ENCODE measurements at regions not wholly inside any gene's neighbourhood (a gene's known extent, or its start where the extent isn't known, plus 50 kb on each side); places are given as distances from the start of the nearest gene placed in this dataset.
"Not testable (repeated sequence)": the region's sequence is repeated elsewhere in the genome, so short reads cannot be mapped to it uniquely, and the experiment has no call there.

DNA sequence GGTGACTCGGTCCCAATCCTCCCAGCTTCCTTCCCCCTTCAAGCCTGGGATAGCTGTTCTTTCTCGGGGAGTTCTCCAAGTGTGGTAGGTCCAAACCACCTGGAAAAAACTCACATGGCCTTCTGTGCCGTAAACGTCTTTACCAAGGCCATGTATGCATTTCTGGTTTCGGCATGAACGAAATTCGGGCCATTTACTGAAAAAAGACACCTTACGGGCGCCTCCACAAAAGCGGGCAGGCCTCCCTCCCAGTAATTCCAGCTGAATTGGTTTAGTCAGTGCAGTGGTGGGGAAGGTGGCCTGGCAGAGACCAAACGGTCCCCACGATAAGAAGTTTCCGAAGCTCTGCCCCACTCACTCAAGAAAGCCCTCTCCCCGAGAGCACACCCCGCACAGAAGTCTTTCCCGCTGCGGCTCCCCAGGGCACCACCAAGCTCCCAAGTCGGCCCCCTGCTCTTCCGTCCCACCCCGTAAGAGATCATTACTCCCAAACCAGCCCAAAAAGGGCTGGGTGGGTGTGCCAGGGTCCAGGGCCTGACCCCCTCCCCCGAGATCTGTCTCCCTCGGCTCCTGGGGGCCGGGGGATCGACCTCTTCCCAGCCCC is 86.3 kb upstream of the MELK start:
- ATAC-seq (ENCODE audit: low read depth) (no peak), DNase-seq (ENCODE audit: low spot score in 2 of 2) (no peak)
- Mint-ChIP-seq H3K36me3 (no peaks in the 10 kb centered on the region), H3K27ac (peak overlapping the region; percentile 13), H3K4me1 (peaks cover 37% of the 10 kb centered on the region), H3K4me3 (peak overlapping the region; percentile 80), H3K9me3 (no peaks in the 10 kb centered on the region), H3K27me3 (no peaks in the 10 kb centered on the region)

DNA sequence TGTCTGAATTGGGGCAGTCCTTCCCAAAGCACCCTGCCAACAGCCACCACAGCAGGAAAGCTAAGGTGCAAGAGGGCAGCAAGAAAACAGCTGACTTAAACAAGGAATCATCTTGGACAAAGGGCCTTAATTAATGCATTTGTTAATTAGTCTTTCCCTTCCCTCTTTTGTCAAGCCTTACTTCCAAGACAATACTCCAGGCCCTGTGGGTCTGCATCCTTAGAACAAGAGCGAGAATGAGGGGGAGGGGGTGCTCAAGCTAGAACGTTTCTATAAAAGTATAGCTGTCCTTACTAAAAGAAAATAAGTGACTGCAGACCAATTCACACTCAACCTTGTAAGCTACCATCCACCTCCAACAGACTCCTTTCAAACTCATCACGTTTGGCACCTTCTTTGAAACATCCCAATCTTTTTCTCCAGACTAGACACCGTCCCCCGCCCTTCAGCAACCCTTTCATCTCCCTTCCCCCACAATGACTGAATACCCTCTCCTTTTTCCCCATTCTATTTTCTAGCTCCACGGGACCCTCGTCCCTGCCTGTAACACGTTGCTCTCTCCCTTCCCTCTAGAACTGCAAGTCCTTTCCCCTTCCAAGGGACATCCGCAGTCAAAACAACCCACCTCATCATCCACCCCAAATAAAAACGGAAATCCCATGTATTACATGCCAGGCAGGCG is 85.7 kb upstream of the RNF38 start:
- H3K27me3 Mint-ChIP-seq = no peaks in the 10 kb centered on the region
- peak overlapping the region; percentile 80 for H3K4me3 Mint-ChIP-seq
- DNase-seq (ENCODE audit: low spot score in 2 of 2) (no peak), ATAC-seq (ENCODE audit: low read depth) (no peak)
- no peaks in the 10 kb centered on the region for H3K36me3 Mint-ChIP-seq
- peaks cover 40% of the 10 kb centered on the region for H3K4me1 Mint-ChIP-seq
- H3K9me3 Mint-ChIP-seq = no peaks in the 10 kb centered on the region
- peak overlapping the region; percentile 13 for H3K27ac Mint-ChIP-seq

DNA sequence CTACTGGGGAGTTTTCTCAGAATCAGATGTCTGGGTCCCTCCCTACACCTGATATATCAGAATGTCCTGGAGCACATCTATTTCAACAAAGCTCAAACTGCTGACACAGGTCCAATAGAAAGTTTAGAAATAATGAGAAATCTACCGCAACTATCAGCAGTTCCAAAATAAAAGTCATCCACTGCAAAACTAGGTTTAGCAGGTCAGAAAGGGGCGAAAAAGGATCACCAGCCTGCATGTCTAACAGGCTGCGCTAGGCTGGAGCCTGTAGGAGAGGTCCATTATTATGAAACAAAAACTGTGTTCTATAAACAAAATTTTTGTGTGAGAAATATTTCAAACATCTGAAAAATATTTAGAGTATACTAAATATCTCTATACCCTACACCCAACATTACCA is 84.1 kb upstream of the RNF38 start:
- H3K27ac Mint-ChIP-seq = no peak overlapping the region
- DNase-seq (ENCODE audit: low spot score in 2 of 2) = no peak
- no peaks in the 10 kb centered on the region for H3K9me3 Mint-ChIP-seq
- peaks cover 42% of the 10 kb centered on the region for H3K4me1 Mint-ChIP-seq
- no peak for ATAC-seq (ENCODE audit: low read depth)
- no peak overlapping the region for H3K4me3 Mint-ChIP-seq
- H3K36me3 Mint-ChIP-seq = no peaks in the 10 kb centered on the region
- H3K27me3 Mint-ChIP-seq = no peaks in the 10 kb centered on the region

DNA sequence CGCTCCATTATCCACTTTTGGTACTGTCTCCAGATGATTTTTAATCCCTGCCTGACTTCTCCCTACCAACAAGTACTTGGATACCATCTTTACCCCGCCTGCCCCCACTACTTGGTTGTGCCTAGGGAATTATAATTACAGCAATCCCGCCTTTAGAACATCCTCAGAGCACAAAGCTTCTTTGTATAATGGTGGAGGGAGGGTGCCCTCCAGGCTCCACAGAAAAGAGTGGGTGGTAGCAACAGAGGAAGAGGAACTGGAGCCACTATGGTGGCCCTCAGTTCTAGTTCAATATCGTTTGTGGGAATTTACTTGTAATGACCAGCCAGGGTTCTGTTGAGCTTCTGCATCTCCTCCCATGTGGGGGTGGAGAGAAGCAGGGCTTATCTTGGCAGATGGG is 79.0 kb upstream of the RNF38 start:
- ATAC-seq (ENCODE audit: low read depth) = no peak
- Mint-ChIP-seq H3K27ac (peak overlapping the region; percentile 25), H3K27me3 (no peaks in the 10 kb centered on the region), H3K4me1 (peaks cover 19% of the 10 kb centered on the region), H3K4me3 (no peak overlapping the region), H3K36me3 (no peaks in the 10 kb centered on the region), H3K9me3 (no peaks in the 10 kb centered on the region)
- DNase-seq (ENCODE audit: low spot score in 2 of 2) = no peak

DNA sequence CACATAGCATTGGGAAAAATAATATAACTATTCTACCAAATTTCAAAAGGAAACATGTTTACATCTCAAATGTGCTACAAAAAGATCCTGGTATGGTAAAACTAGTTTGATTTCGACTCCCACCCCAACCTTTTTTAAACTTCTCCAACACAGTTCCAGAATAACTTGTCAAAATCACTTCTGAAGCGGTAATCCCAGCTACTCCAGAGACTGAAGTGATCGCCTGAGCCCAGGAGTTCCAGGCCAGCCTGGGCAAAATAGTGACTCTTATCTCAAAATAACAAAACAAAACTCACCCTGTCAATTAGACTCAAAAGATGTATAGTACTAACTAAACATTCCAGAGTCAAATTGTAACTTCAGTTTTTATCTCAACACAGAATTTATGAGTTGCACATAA is 71.3 kb upstream of the RNF38 start:
- Mint-ChIP-seq H3K9me3 (no peaks in the 10 kb centered on the region), H3K27ac (peak overlapping the region; percentile 96), H3K27me3 (no peaks in the 10 kb centered on the region), H3K4me1 (peaks cover 26% of the 10 kb centered on the region), H3K36me3 (no peaks in the 10 kb centered on the region), H3K4me3 (peak overlapping the region; percentile 68)
- no peak for DNase-seq (ENCODE audit: low spot score in 2 of 2)
- no peak for ATAC-seq (ENCODE audit: low read depth)

DNA sequence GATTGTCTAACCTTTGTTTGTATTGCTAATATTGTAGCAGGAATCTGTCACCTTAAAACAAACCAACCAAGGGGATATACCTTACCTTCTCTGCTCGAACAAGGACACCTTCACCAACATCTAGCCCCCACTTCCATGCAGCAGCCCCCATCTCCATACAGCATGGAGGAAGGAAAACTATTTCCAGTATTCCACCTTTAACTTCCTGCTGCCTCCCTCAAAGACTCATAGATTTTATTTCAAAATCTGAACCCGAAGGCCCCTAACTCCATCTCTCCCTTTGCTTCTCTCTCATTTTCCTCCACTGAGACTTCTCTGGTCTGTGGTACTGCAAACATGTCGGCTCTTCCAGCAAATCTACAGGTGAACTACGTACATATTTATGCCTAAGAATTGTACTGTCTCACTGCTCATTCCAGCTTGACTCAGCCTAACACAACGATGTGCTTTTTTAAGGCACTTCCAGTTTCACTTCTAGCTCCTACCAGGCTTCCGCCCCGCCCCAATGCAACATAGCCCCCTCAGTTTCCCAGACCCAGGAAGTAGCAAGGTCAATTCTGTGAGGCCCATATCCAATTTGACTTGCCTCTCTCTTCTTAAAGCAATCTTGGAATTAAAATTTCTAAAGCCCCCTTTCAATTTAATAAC is 70.7 kb upstream of the RNF38 start:
- DNase-seq (ENCODE audit: low spot score in 2 of 2) (peak; percentile 41 to 45), ATAC-seq (ENCODE audit: low read depth) (peak; percentile 100)
- no peaks in the 10 kb centered on the region for H3K36me3 Mint-ChIP-seq
- H3K4me3 Mint-ChIP-seq = peak overlapping the region; percentile 93
- no peaks in the 10 kb centered on the region for H3K9me3 Mint-ChIP-seq
- peak overlapping the region; percentile 96 for H3K27ac Mint-ChIP-seq
- H3K27me3 Mint-ChIP-seq = no peaks in the 10 kb centered on the region
- H3K4me1 Mint-ChIP-seq = peaks cover 26% of the 10 kb centered on the region

DNA sequence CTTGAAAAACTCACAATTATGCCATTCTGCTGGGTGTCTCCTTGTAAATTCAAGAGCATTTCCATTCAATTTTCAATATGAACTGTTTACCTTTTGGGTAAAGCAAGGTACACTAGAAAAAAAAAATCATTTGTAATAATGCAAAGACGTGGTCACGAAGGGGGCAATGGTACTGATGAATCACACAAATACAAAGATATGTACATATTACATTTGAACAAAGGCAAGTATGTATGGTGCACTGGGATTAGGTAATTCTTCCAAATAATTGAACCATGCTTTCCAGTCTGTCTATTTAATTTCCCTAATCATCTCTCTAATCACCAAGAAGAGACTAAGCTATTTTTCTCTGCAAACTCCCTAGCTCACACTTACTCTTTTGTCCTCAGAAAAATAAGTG is 63.4 kb upstream of the RNF38 start:
- ATAC-seq (ENCODE audit: low read depth) (no peak), DNase-seq (ENCODE audit: low spot score in 2 of 2) (no peak)
- Mint-ChIP-seq H3K36me3 (peaks cover 12% of the 10 kb centered on the region), H3K27me3 (no peaks in the 10 kb centered on the region), H3K4me1 (peaks cover 27% of the 10 kb centered on the region), H3K9me3 (no peaks in the 10 kb centered on the region), H3K4me3 (no peak overlapping the region), H3K27ac (peak overlapping the region; percentile 30)

DNA sequence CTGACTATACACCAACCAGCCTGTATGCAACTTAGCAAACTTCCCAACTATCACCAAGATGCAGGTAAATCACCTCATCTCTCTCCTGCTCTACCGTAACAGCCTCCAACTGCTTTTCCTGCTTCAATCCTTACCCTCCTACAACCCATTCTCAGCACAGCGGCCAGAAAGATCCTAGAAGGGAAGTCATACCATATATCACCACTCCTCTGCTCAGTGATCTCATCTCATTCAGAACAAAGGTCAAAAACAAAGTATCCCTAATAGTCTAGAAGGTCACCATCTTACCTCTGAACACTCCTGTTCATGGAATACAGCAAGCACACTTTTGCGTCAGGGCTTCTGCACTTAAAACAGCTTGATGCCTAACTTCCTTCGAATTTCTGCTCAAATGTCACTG is 62.2 kb upstream of the RNF38 start:
- no peak overlapping the region for H3K4me3 Mint-ChIP-seq
- ATAC-seq (ENCODE audit: low read depth) = no peak
- H3K36me3 Mint-ChIP-seq = peaks cover 12% of the 10 kb centered on the region
- peak overlapping the region; percentile 30 for H3K27ac Mint-ChIP-seq
- no peaks in the 10 kb centered on the region for H3K9me3 Mint-ChIP-seq
- DNase-seq (ENCODE audit: low spot score in 2 of 2) = no peak
- no peaks in the 10 kb centered on the region for H3K27me3 Mint-ChIP-seq
- peaks cover 28% of the 10 kb centered on the region for H3K4me1 Mint-ChIP-seq

DNA sequence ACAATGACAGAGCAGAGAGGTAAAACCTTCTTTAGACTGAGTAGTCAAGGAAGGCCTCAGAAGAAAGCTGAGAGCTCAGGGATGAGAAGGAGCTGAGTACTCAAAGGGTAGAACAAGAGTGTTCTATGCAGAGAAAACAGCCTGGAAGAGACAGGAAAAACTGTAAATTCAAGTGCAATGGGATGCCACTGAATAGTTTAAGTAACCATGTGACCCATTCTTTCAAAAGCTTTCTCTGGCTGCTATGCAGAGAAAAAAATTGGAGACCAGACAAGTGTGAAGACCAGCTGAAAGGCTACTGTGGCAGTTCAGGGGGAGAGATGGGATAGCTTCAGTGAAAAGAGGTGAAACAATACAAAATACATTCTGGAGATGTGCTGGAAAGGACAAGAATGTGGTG is 61.3 kb upstream of the RNF38 start:
- no peak for ATAC-seq (ENCODE audit: low read depth)
- H3K9me3 Mint-ChIP-seq = no peaks in the 10 kb centered on the region
- no peak overlapping the region for H3K4me3 Mint-ChIP-seq
- peaks cover 12% of the 10 kb centered on the region for H3K36me3 Mint-ChIP-seq
- peak overlapping the region; percentile 30 for H3K27ac Mint-ChIP-seq
- H3K4me1 Mint-ChIP-seq = peaks cover 31% of the 10 kb centered on the region
- DNase-seq (ENCODE audit: low spot score in 2 of 2) = no peak
- H3K27me3 Mint-ChIP-seq = no peaks in the 10 kb centered on the region

DNA sequence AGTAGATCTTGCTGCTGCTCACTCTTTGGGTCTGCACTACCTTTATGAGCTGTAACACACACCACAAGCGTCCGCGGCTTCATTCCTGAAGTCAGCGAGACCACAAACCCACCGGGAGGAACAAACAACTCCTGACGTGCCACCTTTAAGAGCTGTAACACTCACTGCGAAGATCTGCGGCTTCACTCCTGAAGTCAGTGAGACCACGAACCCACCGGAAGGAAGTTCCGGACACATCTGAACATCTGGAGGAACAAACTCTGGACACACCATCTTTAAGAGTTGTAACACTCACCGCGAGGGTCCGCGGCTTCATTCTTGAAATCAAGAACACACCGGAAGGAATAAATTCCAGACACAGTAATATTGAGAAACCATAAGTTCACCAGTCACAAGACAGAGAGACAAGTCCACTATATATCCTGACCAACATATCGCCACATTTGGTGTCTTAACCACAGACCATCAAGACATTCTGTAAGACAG is 58.4 kb upstream of the RNF38 start:
- Mint-ChIP-seq H3K36me3 (peaks cover 12% of the 10 kb centered on the region), H3K27ac (peak overlapping the region; percentile 30), H3K4me3 (peak overlapping the region; percentile 81), H3K4me1 (peaks cover 31% of the 10 kb centered on the region)
- peak in 1 of 2 donors; percentile 4 for DNase-seq (ENCODE audit: low spot score in 2 of 2)
- not testable (repeated sequence) for H3K9me3 Mint-ChIP-seq, H3K27me3 Mint-ChIP-seq
- ATAC-seq (ENCODE audit: low read depth) = peak; percentile 21

DNA sequence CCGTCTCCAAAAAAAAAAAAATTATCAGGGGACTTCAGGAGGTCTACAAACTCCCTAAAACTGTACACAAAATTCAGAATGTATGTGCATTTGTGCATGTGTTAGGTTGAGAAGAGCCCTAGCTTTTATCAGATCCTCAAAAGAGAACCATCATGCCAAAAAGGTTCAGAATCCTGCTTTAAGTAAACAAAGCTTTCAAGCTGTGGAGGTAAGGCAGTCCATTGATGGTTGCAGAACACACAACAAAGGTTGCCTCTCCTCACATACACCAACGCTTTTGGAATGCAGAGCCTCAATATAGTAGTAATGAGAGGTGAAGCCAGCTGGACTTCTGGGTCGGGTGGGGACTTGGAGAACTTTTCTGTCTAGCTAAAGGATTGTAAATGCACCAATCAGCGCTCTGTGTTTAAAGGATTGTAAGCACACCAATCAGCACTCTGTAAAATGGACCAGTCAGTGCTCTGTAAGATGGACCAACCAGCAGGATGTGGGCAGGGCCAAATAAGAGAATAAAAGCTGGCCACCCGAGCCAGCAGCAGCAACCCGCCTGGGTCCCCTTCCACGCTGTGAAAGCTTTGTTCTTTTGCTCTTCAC is 57.9 kb upstream of the RNF38 start:
- ATAC-seq (ENCODE audit: low read depth) (peak; percentile 19), DNase-seq (ENCODE audit: low spot score in 2 of 2) (no peak)
- Mint-ChIP-seq H3K36me3 (peaks cover 9% of the 10 kb centered on the region), H3K27ac (peak overlapping the region; percentile 30), H3K4me1 (peaks cover 31% of the 10 kb centered on the region), H3K9me3 (no peaks in the 10 kb centered on the region), H3K4me3 (peak overlapping the region; percentile 81), H3K27me3 (no peaks in the 10 kb centered on the region)

DNA sequence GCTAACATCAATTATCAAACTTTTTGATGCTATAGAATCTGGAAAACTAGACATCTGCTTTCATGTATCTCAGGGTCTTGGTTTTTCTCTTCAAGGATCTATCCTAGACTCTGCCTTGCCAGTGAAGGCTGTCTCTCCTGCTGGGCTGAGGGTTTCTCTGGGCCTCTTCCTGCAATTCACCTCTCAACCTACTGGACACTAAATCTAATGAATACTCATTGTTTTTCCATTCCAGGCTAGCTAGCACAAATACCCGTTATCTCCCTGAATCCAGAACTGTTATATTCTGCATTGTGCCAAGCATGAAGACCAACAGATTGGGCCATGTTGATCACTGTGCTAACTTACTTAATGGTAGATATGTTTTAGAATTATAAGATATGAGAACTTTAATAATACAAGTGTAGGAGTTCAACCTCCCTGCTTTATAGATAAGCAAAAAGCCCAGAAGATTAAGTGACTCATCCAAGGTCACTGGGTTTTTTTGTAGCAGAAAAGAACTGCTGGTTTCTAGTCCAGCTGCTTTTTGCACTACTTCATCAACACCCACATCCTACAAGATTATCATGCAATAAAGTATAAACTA is 56.5 kb upstream of the RNF38 start:
- H3K4me3 Mint-ChIP-seq = no peak overlapping the region
- ATAC-seq (ENCODE audit: low read depth) (no peak), DNase-seq (ENCODE audit: low spot score in 2 of 2) (no peak)
- no peaks in the 10 kb centered on the region for H3K27me3 Mint-ChIP-seq
- no peaks in the 10 kb centered on the region for H3K9me3 Mint-ChIP-seq
- peaks cover 9% of the 10 kb centered on the region for H3K36me3 Mint-ChIP-seq
- peaks cover 26% of the 10 kb centered on the region for H3K4me1 Mint-ChIP-seq
- no peak overlapping the region for H3K27ac Mint-ChIP-seq

DNA sequence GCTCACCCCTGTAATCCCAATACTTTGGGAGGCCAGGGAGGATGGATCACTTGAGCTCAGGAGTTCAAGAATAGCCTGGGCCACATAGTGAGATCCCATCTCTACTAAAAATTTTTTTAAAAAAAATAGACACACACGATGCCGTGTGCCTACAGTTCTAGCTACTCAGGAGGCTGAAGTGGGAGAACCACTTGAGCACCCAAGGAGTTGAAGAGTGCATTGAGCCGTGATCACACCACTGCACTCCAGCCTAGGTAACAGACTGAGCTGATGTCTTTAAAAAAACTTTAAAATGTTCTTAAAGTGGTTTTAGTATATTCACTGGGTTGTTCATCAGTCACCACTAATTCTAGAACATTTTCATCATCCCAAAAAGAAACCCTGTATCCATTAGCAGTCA is 51.9 kb upstream of the RNF38 start:
- Mint-ChIP-seq H3K4me3 (no peak overlapping the region), H3K9me3 (no peaks in the 10 kb centered on the region), H3K36me3 (peaks cover 4% of the 10 kb centered on the region), H3K27me3 (no peaks in the 10 kb centered on the region), H3K27ac (no peak overlapping the region), H3K4me1 (peaks cover 7% of the 10 kb centered on the region)
- DNase-seq (ENCODE audit: low spot score in 2 of 2) = no peak
- no peak for ATAC-seq (ENCODE audit: low read depth)

Measured in memory B cell (primary cell).